Activated CD8-positive, alpha-beta memory T cell treated with anti-CD3 and anti-CD28 coated beads, Interleukin-2, amount 10 ng/mL, durations not matched to agents 7 days and 5 days (primary cell): ENCODE measurements at regions not wholly inside any gene's neighbourhood (a gene's known extent, or its start where the extent isn't known, plus 50 kb on each side); places are given as distances from the start of the nearest gene placed in this dataset.

Experiments used
- ATAC-seq: fragments of 150-1000 bp; cut with Tn5 transposase; one replicate; pipeline ENCODE4 v1.10.0; 2021; ENCODE audit warnings: moderate library complexity
- CTCF ChIA-PET: fragments of 350-600 bp; sonication (Branson Sonifier 250); formaldehyde crosslinking; loops from one replicate; lab custom pipeline; 2021; ENCODE audit warnings: antibody characterized with exemption; lab: Charles Lee
- DNase-seq: peaks from one replicate; pipeline ENCODE4 v3.0.0-alpha.2; 2020
- H3K27ac Mint-ChIP-seq: one replicate; pipeline ENCODE4 v1.8.0; 2021; ENCODE audit warnings: mild to moderate bottlenecking, mixed read lengths
- H3K27me3 Mint-ChIP-seq: one replicate; pipeline ENCODE4 v1.8.0; 2021; ENCODE audit warnings: mixed read lengths
- H3K36me3 Mint-ChIP-seq: one replicate; pipeline ENCODE4 v1.8.0; 2021; ENCODE audit warnings: mild to moderate bottlenecking, mixed read lengths
- H3K4me1 Mint-ChIP-seq: one replicate; pipeline ENCODE4 v1.8.0; 2021; ENCODE audit warnings: mixed read lengths
- H3K4me3 Mint-ChIP-seq: one replicate; pipeline ENCODE4 v1.8.0; 2021; ENCODE audit warnings: mild to moderate bottlenecking, moderate library complexity, mixed read lengths
- H3K9me3 Mint-ChIP-seq: one replicate; pipeline ENCODE4 v1.8.0; 2022; ENCODE audit warnings: low read depth, mixed read lengths

- CTCF ChIA-PET = no interaction called here
- H3K36me3 Mint-ChIP-seq = no peaks in the 10 kb centered on the region
- no peak for ATAC-seq
- H3K4me1 Mint-ChIP-seq = no peaks in the 10 kb centered on the region
- peaks cover 13% of the 10 kb centered on the region for H3K27me3 Mint-ChIP-seq
- no peaks in the 10 kb centered on the region for H3K9me3 Mint-ChIP-seq
- no peak overlapping the region for H3K4me3 Mint-ChIP-seq
- DNase-seq = peak; percentile 34
- H3K27ac Mint-ChIP-seq = no peak overlapping the region
These were observed 464.0 kb downstream of the BRD1 start for GRCh38 chr22:49363526-49364230.

GRCh38 chr22:49362211-49362839 is 465.3 kb downstream of the BRD1 start:
- ATAC-seq = no peak
- Mint-ChIP-seq H3K9me3 (no peaks in the 10 kb centered on the region), H3K27me3 (peaks cover 17% of the 10 kb centered on the region), H3K27ac (no peak overlapping the region), H3K4me1 (no peaks in the 10 kb centered on the region), H3K36me3 (no peaks in the 10 kb centered on the region), H3K4me3 (no peak overlapping the region)
- DNase-seq = peak; percentile 35
- CTCF ChIA-PET = no interaction called here

GRCh38 chr22:49361164-49361563 is 466.5 kb downstream of the BRD1 start:
- Mint-ChIP-seq H3K27me3 (peaks cover 18% of the 10 kb centered on the region), H3K36me3 (no peaks in the 10 kb centered on the region)

GRCh38 chr22:49360746-49361145 is 466.9 kb downstream of the BRD1 start:
- CTCF ChIA-PET = no interaction called here
- DNase-seq (no peak), ATAC-seq (no peak)
- Mint-ChIP-seq H3K4me1 (no peaks in the 10 kb centered on the region), H3K4me3 (no peak overlapping the region), H3K9me3 (no peaks in the 10 kb centered on the region), H3K36me3 (no peaks in the 10 kb centered on the region), H3K27ac (no peak overlapping the region), H3K27me3 (peaks cover 20% of the 10 kb centered on the region)

More at GRCh38 chr22:49361164-49361563, 466.5 kb downstream of the BRD1 start:
- Mint-ChIP-seq H3K4me1 (no peaks in the 10 kb centered on the region), H3K27ac (no peak overlapping the region), H3K4me3 (no peak overlapping the region), H3K9me3 (no peaks in the 10 kb centered on the region)
- ATAC-seq (no peak), DNase-seq (no peak)
- CTCF ChIA-PET = no interaction called here

GRCh38 chr22:49359076-49359475 is 468.6 kb downstream of the BRD1 start:
- H3K4me3 Mint-ChIP-seq = no peak overlapping the region

GRCh38 chr22:49357661-49358440 is 469.8 kb downstream of the BRD1 start:
- H3K4me1 Mint-ChIP-seq = no peaks in the 10 kb centered on the region
- no peaks in the 10 kb centered on the region for H3K9me3 Mint-ChIP-seq
- CTCF ChIA-PET = no interaction called here
- peaks cover 20% of the 10 kb centered on the region for H3K27me3 Mint-ChIP-seq
- no peak overlapping the region for H3K4me3 Mint-ChIP-seq
- no peaks in the 10 kb centered on the region for H3K36me3 Mint-ChIP-seq
- DNase-seq = no peak
- ATAC-seq = no peak
- no peak overlapping the region for H3K27ac Mint-ChIP-seq

More at GRCh38 chr22:49359076-49359475, 468.6 kb downstream of the BRD1 start:
- DNase-seq (no peak), ATAC-seq (no peak)
- CTCF ChIA-PET = no interaction called here
- Mint-ChIP-seq H3K9me3 (no peaks in the 10 kb centered on the region), H3K36me3 (no peaks in the 10 kb centered on the region), H3K27me3 (peaks cover 20% of the 10 kb centered on the region), H3K27ac (no peak overlapping the region), H3K4me1 (no peaks in the 10 kb centered on the region)

- H3K36me3 Mint-ChIP-seq = no peaks in the 10 kb centered on the region
- H3K27me3 Mint-ChIP-seq = peaks cover 20% of the 10 kb centered on the region
- H3K4me3 Mint-ChIP-seq = no peak overlapping the region
- ATAC-seq (no peak), DNase-seq (no peak)
- CTCF ChIA-PET = no interaction called here
- no peaks in the 10 kb centered on the region for H3K9me3 Mint-ChIP-seq
- no peaks in the 10 kb centered on the region for H3K4me1 Mint-ChIP-seq
- no peak overlapping the region for H3K27ac Mint-ChIP-seq
These were observed 471.2 kb downstream of the BRD1 start for GRCh38 chr22:49356428-49356827.

GRCh38 chr22:49355211-49355920 is 472.3 kb downstream of the BRD1 start:
- no peak overlapping the region for H3K4me3 Mint-ChIP-seq

GRCh38 chr22:49354516-49355210 is 473.0 kb downstream of the BRD1 start:
- H3K4me1 Mint-ChIP-seq = no peaks in the 10 kb centered on the region
- peaks cover 16% of the 10 kb centered on the region for H3K27me3 Mint-ChIP-seq
- no peak overlapping the region for H3K4me3 Mint-ChIP-seq
- ATAC-seq (no peak), DNase-seq (no peak)
- H3K36me3 Mint-ChIP-seq = no peaks in the 10 kb centered on the region
- no peak overlapping the region for H3K27ac Mint-ChIP-seq
- H3K9me3 Mint-ChIP-seq = no peaks in the 10 kb centered on the region
- CTCF ChIA-PET = no interaction called here

More at GRCh38 chr22:49355211-49355920, 472.3 kb downstream of the BRD1 start:
- Mint-ChIP-seq H3K27ac (no peak overlapping the region), H3K4me1 (no peaks in the 10 kb centered on the region), H3K9me3 (no peaks in the 10 kb centered on the region), H3K27me3 (peaks cover 16% of the 10 kb centered on the region), H3K36me3 (no peaks in the 10 kb centered on the region)
- no peak for DNase-seq
- ATAC-seq = no peak
- CTCF ChIA-PET = no interaction called here

- CTCF ChIA-PET = no interaction called here
- H3K4me3 Mint-ChIP-seq = no peak overlapping the region
- H3K9me3 Mint-ChIP-seq = no peaks in the 10 kb centered on the region
- H3K27ac Mint-ChIP-seq = no peak overlapping the region
- peaks cover 7% of the 10 kb centered on the region for H3K27me3 Mint-ChIP-seq
- H3K4me1 Mint-ChIP-seq = no peaks in the 10 kb centered on the region
- H3K36me3 Mint-ChIP-seq = no peaks in the 10 kb centered on the region
- ATAC-seq (no peak), DNase-seq (no peak)
These were observed 474.4 kb downstream of the BRD1 start for GRCh38 chr22:49353235-49353634.

- H3K36me3 Mint-ChIP-seq = no peaks in the 10 kb centered on the region
- H3K4me3 Mint-ChIP-seq = no peak overlapping the region
- CTCF ChIA-PET = no interaction called here
- no peak overlapping the region for H3K27ac Mint-ChIP-seq
- no peaks in the 10 kb centered on the region for H3K4me1 Mint-ChIP-seq
- peaks cover 3% of the 10 kb centered on the region for H3K27me3 Mint-ChIP-seq
- no peak for DNase-seq
- H3K9me3 Mint-ChIP-seq = no peaks in the 10 kb centered on the region
- ATAC-seq = no peak
These were observed 475.1 kb downstream of the BRD1 start for GRCh38 chr22:49352361-49353169.

GRCh38 chr22:49351761-49352227 is 475.9 kb downstream of the BRD1 start:
- no peak for ATAC-seq
- DNase-seq = no peak
- no peak overlapping the region for H3K27ac Mint-ChIP-seq
- H3K36me3 Mint-ChIP-seq = no peaks in the 10 kb centered on the region
- no peaks in the 10 kb centered on the region for H3K4me1 Mint-ChIP-seq
- no peak overlapping the region for H3K4me3 Mint-ChIP-seq
- no peaks in the 10 kb centered on the region for H3K9me3 Mint-ChIP-seq
- CTCF ChIA-PET = no interaction called here
- peaks cover 3% of the 10 kb centered on the region for H3K27me3 Mint-ChIP-seq
